GM23338 (cell line): ENCODE measurements at regions not wholly inside any gene's neighbourhood (a gene's known extent, or its start where the extent isn't known, plus 50 kb on each side); places are given as distances from the start of the nearest gene placed in this dataset.
A peak's percentile ranks its signal among the peaks of the same experiment; 100 is the strongest.

Source experiments
- ATAC-seq: fragments of 200-7000 bp; cut with Tn5 transposase; 3 replicates; pipeline ENCODE4 v1.9.1; 2020
- DNase-seq: peaks from one replicate; pipeline ENCODE4 v3.0.0-alpha.2; 2015; ENCODE audit warnings: low spot score
- H2AFZ ChIP-seq: fragments of 200-600 bp; sonication (generic); 2 replicates; pipeline ENCODE4 v1.8.0; 2016; ENCODE audit warnings: antibody characterized with exemption, mild to moderate bottlenecking, moderate library complexity
- H3F3A ChIP-seq: fragments of 200-600 bp; sonication (generic); replicated peaks from 2 replicates; pipeline ENCODE4 v1.8.0; 2017; ENCODE audit warnings: antibody characterized with exemption, mixed run types, low read depth
- H3K27ac ChIP-seq: fragments of 200-600 bp; sonication (generic); 2 replicates; pipeline ENCODE4 v1.6.1; 2016; ENCODE audit warnings: low read depth
- H3K27me3 ChIP-seq: fragments of 200-600 bp; sonication (generic); 2 replicates; pipeline ENCODE4 v1.8.0; 2016; ENCODE audit warnings: mild to moderate bottlenecking, mixed run types, moderate library complexity; ENCODE audit not compliant: insufficient read depth
- H3K36me3 ChIP-seq: fragments of 200-600 bp; sonication (generic); 2 replicates; pipeline ENCODE4 v1.8.0; 2016; ENCODE audit warnings: mild to moderate bottlenecking; ENCODE audit not compliant: insufficient read depth
- H3K4me1 ChIP-seq: fragments of 200-600 bp; sonication (generic); 2 replicates; pipeline ENCODE4 v1.8.0; 2016; ENCODE audit warnings: mild to moderate bottlenecking, moderate library complexity; ENCODE audit not compliant: insufficient read depth
- H3K4me2 ChIP-seq: fragments of 200-600 bp; sonication (generic); 2 replicates; pipeline ENCODE4 v1.7.1; 2017; ENCODE audit warnings: mixed run types
- H3K4me3 ChIP-seq: fragments of 200-600 bp; sonication (generic); 2 replicates; pipeline ENCODE4 v1.6.1; 2016; ENCODE audit warnings: mixed run types
- H3K79me2 ChIP-seq: fragments of 200-600 bp; sonication (generic); replicated peaks from 2 replicates; pipeline ENCODE4 v1.8.0; 2017; ENCODE audit warnings: mild to moderate bottlenecking; ENCODE audit not compliant: insufficient read depth
- H3K9me2 ChIP-seq: fragments of 200-600 bp; sonication (generic); 2 replicates; pipeline ENCODE4 v1.8.0; 2017; ENCODE audit not compliant: insufficient read depth
- H4K20me1 ChIP-seq: fragments of 200-600 bp; sonication (generic); replicated peaks from 2 replicates; pipeline ENCODE4 v1.8.0; 2017; ENCODE audit warnings: mild to moderate bottlenecking; ENCODE audit not compliant: insufficient read depth
- H3K27ac Mint-ChIP-seq: 2 replicates; pipeline ENCODE4 v1.8.0; 2020; ENCODE audit warnings: inconsistent platforms, mild to moderate bottlenecking, moderate library complexity, mixed read lengths
- H3K27me3 Mint-ChIP-seq: 3 replicates; pipeline ENCODE4 v1.8.0; 2022; ENCODE audit warnings: low read depth, mild to moderate bottlenecking, moderate library complexity, mixed read lengths, inconsistent platforms; ENCODE audit not compliant: insufficient read depth, poor library complexity
- H3K36me3 Mint-ChIP-seq: 3 replicates; pipeline ENCODE4 v1.8.0; 2021; ENCODE audit warnings: low read depth, mild to moderate bottlenecking, inconsistent platforms, moderate library complexity, mixed read lengths
- H3K4me1 Mint-ChIP-seq: 3 replicates; pipeline ENCODE4 v1.8.0; 2020; ENCODE audit warnings: mild to moderate bottlenecking, inconsistent platforms, mixed read lengths
- H3K4me3 Mint-ChIP-seq: 3 replicates; pipeline ENCODE4 v1.8.0; 2021; ENCODE audit warnings: moderate library complexity, mild to moderate bottlenecking, inconsistent platforms, mixed read lengths
- H3K9me3 Mint-ChIP-seq: 3 replicates; pipeline ENCODE4 v1.8.0; 2020; ENCODE audit warnings: moderate library complexity, mild to moderate bottlenecking, inconsistent platforms, mixed read lengths
- ETS1 ChIP-seq: IDR thresholded peaks from 2 replicates; pipeline ENCODE4 v1.6.1; 2016; ENCODE audit warnings: antibody characterized with exemption
- EZH2 ChIP-seq: fragments of 200-600 bp; sonication (generic); IDR thresholded peaks from one replicate; pipeline ENCODE4 v1.8.0; 2017; ENCODE audit warnings: antibody characterized with exemption, mild to moderate bottlenecking, low read depth; ENCODE audit not compliant: unreplicated experiment
- EZH2phosphoT487 ChIP-seq: fragments of 200-600 bp; sonication (generic); IDR thresholded peaks from one replicate; pipeline ENCODE4 v1.8.1; 2018; ENCODE audit warnings: antibody characterized with exemption; ENCODE audit not compliant: unreplicated experiment
- NANOG ChIP-seq: IDR thresholded peaks from 2 replicates; pipeline ENCODE4 v1.6.1; 2016; ENCODE audit warnings: antibody characterized with exemption, borderline replicate concordance
- POLR2AphosphoS5 ChIP-seq: IDR thresholded peaks from 2 replicates; pipeline ENCODE4 v1.6.1; 2016; ENCODE audit warnings: antibody characterized with exemption, low read depth
- STAT1 ChIP-seq: IDR thresholded peaks from one replicate; pipeline ENCODE4 v1.6.1; 2016; ENCODE audit warnings: antibody characterized with exemption; ENCODE audit not compliant: unreplicated experiment
- ZNF114 ChIP-seq: fragments of 250-450 bp; sonication (Bioruptor Pico); IDR thresholded peaks from 2 replicates; pipeline ENCODE4 v1.5.0; 2020; ENCODE audit warnings: mild to moderate bottlenecking, moderate library complexity
- TF ChIP-seq, protein P1 (sequence below), 2 experiments: fragments of 200-600 bp in 1 of 2; sonication (generic) in 1 of 2; conservative IDR thresholded peaks; 2 replicates each; pipeline versions ENCODE4 v1.5.1 to v1.6.1; 2016 to 2017; ENCODE audit warnings: antibody characterized with exemption in 2 of 2, low read depth in 2 of 2, mild to moderate bottlenecking in 2 of 2, moderate library complexity in 1 of 2
- TF ChIP-seq, protein P2 (sequence below): fragments of 250-450 bp; sonication (Bioruptor Pico); IDR thresholded peaks from 2 replicates; pipeline ENCODE4 v1.5.0; 2020; ENCODE audit warnings: mild to moderate bottlenecking, moderate library complexity

DNA sequence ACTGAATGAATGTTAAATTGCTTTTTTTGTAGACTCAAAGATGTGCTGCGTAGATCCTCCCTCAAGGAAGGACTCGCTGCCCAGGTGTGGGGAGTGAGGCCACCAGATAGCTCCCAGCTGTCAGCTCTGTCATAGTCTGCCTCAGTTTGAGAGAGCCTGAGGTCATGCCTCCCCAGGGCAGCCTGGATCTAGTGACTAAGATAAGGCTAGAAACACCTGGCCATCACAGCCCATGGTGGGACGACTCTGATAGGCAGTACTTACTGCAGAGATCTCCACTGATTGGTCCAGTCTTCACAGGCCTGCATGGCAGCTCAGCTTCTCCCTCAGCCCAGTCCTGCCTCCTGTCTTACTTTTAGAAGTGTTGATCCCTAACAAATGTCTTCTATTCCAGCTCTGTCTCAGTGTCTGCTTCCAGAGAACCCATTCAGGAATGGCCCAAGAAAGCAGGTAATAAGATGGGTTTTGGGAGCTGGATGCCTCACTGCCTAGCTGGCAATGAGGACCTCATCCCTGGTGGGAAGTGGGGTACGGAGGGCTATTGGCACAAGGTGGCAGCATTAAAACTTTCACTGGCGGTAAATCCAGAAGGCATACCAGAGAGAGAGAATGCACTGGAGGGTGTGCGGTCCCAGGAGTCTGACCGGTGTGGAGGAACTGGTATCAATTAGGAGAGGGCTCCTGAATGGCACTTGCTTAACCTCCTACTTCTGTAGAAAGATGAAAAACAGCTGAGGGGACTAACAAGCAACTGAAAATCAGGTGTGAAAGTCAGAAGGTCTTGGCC lies 55.3 kb upstream of the GPR37L1 start:
- Histone ChIP-seq H2AFZ (peak overlapping the region; percentile 74; the same call in 1 of the 2 replicates), H3K4me3 (no peak overlapping the region), H4K20me1 (no peaks in the 10 kb centered on the region), H3K4me2 (no peak overlapping the region), H3K4me1 (peaks cover 5% of the 10 kb centered on the region), H3K27ac (no peak overlapping the region), H3K79me2 (no peaks in the 10 kb centered on the region), H3F3A (no peaks in the 10 kb centered on the region), H3K36me3 (no peaks in the 10 kb centered on the region), H3K27me3 (no peaks in the 10 kb centered on the region), H3K9me2 (no peaks in the 10 kb centered on the region)
- no peak overlapping the region; the same call in 1 of the 2 replicates for H3K27ac Mint-ChIP-seq
- ATAC-seq: no peak
- H3K4me1 Mint-ChIP-seq: peaks cover 4% of the 10 kb centered on the region; the same call in 2 of the 3 replicates
- H3K9me3 Mint-ChIP-seq: no peaks in the 10 kb centered on the region
- peaks cover 9% of the 10 kb centered on the region for H3K27me3 Mint-ChIP-seq
- H3K4me3 Mint-ChIP-seq: no peak overlapping the region
- H3K36me3 Mint-ChIP-seq: no peaks in the 10 kb centered on the region
- no peak for TF ChIP-seq NANOG
- TF ChIP-seq, protein P1, sequence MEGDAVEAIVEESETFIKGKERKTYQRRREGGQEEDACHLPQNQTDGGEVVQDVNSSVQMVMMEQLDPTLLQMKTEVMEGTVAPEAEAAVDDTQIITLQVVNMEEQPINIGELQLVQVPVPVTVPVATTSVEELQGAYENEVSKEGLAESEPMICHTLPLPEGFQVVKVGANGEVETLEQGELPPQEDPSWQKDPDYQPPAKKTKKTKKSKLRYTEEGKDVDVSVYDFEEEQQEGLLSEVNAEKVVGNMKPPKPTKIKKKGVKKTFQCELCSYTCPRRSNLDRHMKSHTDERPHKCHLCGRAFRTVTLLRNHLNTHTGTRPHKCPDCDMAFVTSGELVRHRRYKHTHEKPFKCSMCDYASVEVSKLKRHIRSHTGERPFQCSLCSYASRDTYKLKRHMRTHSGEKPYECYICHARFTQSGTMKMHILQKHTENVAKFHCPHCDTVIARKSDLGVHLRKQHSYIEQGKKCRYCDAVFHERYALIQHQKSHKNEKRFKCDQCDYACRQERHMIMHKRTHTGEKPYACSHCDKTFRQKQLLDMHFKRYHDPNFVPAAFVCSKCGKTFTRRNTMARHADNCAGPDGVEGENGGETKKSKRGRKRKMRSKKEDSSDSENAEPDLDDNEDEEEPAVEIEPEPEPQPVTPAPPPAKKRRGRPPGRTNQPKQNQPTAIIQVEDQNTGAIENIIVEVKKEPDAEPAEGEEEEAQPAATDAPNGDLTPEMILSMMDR (conservative IDR thresholded peaks at IDR 0.05; ENCODE audit: low read depth in 2 of 2): peak in 1 of 2 experiments; percentile 26; a peak in 2 of 4 replicates
- DNase-seq: no peak

GRCh38 chr1:202068596-202068995 lies 54.1 kb upstream of the GPR37L1 start:
- Histone ChIP-seq H3K36me3 (no peaks in the 10 kb centered on the region), H3K79me2 (no peaks in the 10 kb centered on the region), H2AFZ (0 out of 2 replicates have a peak overlapping the region, but pooled peaks have one; percentile 66), H3K9me2 (no peaks in the 10 kb centered on the region), H3K4me1 (no peaks in the 10 kb centered on the region), H3K27me3 (no peaks in the 10 kb centered on the region), H3K4me3 (no peak overlapping the region), H3K27ac (no peak overlapping the region), H3F3A (no peaks in the 10 kb centered on the region), H3K4me2 (no peak overlapping the region), H4K20me1 (no peaks in the 10 kb centered on the region)
- ATAC-seq (no peak), DNase-seq (no peak)
- Mint-ChIP-seq H3K9me3 (no peaks in the 10 kb centered on the region), H3K36me3 (no peaks in the 10 kb centered on the region), H3K4me1 (no peaks in the 10 kb centered on the region), H3K4me3 (no peak overlapping the region), H3K27ac (no peak overlapping the region), H3K27me3 (peaks cover 8% of the 10 kb centered on the region)
- no peak for TF ChIP-seq POLR2AphosphoS5
- TF ChIP-seq EZH2: no peak
- no peak for TF ChIP-seq ZNF114 (CRISPR knock-in tag)
- TF ChIP-seq, protein P2, sequence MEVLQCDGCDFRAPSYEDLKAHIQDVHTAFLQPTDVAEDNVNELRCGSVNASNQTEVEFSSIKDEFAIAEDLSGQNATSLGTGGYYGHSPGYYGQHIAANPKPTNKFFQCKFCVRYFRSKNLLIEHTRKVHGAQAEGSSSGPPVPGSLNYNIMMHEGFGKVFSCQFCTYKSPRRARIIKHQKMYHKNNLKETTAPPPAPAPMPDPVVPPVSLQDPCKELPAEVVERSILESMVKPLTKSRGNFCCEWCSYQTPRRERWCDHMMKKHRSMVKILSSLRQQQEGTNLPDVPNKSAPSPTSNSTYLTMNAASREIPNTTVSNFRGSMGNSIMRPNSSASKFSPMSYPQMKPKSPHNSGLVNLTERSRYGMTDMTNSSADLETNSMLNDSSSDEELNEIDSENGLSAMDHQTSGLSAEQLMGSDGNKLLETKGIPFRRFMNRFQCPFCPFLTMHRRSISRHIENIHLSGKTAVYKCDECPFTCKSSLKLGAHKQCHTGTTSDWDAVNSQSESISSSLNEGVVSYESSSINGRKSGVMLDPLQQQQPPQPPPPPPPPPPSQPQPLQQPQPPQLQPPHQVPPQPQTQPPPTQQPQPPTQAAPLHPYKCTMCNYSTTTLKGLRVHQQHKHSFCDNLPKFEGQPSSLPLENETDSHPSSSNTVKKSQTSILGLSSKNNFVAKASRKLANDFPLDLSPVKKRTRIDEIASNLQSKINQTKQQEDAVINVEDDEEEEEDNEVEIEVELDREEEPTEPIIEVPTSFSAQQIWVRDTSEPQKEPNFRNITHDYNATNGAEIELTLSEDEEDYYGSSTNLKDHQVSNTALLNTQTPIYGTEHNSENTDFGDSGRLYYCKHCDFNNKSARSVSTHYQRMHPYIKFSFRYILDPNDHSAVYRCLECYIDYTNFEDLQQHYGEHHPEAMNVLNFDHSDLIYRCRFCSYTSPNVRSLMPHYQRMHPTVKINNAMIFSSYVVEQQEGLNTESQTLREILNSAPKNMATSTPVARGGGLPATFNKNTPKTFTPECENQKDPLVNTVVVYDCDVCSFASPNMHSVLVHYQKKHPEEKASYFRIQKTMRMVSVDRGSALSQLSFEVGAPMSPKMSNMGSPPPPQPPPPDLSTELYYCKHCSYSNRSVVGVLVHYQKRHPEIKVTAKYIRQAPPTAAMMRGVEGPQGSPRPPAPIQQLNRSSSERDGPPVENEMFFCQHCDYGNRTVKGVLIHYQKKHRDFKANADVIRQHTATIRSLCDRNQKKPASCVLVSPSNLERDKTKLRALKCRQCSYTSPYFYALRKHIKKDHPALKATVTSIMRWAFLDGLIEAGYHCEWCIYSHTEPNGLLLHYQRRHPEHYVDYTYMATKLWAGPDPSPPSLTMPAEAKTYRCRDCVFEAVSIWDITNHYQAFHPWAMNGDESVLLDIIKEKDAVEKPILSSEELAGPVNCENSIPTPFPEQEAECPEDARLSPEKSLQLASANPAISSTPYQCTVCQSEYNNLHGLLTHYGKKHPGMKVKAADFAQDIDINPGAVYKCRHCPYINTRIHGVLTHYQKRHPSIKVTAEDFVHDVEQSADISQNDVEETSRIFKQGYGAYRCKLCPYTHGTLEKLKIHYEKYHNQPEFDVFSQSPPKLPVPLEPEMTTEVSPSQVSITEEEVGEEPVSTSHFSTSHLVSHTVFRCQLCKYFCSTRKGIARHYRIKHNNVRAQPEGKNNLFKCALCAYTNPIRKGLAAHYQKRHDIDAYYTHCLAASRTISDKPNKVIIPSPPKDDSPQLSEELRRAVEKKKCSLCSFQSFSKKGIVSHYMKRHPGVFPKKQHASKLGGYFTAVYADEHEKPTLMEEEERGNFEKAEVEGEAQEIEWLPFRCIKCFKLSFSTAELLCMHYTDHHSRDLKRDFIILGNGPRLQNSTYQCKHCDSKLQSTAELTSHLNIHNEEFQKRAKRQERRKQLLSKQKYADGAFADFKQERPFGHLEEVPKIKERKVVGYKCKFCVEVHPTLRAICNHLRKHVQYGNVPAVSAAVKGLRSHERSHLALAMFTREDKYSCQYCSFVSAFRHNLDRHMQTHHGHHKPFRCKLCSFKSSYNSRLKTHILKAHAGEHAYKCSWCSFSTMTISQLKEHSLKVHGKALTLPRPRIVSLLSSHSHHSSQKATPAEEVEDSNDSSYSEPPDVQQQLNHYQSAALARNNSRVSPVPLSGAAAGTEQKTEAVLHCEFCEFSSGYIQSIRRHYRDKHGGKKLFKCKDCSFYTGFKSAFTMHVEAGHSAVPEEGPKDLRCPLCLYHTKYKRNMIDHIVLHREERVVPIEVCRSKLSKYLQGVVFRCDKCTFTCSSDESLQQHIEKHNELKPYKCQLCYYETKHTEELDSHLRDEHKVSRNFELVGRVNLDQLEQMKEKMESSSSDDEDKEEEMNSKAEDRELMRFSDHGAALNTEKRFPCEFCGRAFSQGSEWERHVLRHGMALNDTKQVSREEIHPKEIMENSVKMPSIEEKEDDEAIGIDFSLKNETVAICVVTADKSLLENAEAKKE: no peak
- no peak for TF ChIP-seq EZH2phosphoT487
- no peak for TF ChIP-seq ETS1
- TF ChIP-seq STAT1: no peak
- TF ChIP-seq, protein P1 (conservative IDR thresholded peaks at IDR 0.05; ENCODE audit: low read depth in 2 of 2): no peak
